ENCODE measurements at regions not wholly inside any gene's neighbourhood (a gene's known extent, or its start where the extent isn't known, plus 50 kb on each side); places are given as distances from the start of the nearest gene placed in this dataset.
"Not testable (repeated sequence)": the region's sequence is repeated elsewhere in the genome, so short reads cannot be mapped to it uniquely, and the experiment has no call there.

DNA sequence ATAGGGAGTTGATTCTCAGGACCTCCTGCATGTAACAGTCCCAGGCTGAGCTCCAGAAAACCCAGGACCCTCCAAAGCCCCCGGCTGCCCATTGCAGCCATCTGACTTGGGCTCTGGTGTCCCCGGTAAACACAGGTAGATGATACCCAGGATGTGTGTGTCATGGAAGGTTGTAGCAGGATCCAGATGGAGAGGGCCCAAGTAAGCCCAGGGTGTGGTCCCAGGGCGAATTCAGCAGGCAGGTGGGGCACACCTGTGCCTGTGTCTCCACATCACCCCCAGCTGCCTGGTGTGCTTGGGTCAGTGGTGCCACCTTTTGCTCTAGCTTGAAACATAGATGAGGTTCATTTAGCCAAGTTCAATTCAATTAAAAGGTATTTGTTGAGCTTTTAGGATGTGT lies 524.1 kb downstream of the GLRX3 start:
- DNase-seq (ENCODE audit: low spot score) = no peak

DNA sequence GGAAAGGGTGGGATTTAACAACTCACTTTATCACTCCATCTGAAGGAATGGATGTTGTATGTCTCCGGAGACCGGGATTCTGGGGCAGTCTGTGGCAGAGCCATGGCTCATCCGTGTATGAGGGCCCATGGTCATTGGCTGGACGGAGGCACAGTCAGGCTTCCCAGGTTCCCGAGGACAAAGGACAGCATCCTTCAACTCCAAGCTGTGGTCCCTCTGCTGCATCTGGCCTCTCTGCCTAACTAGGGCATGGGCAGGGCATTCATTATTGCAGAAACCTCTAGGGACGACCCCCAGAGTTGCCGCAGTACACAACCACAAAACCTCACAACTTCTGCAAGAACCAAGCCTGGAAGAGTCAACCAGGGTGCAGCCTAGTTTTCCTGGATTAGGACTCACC lies 525.2 kb downstream of the GLRX3 start:
- no peak for DNase-seq (ENCODE audit: low spot score)

DNA sequence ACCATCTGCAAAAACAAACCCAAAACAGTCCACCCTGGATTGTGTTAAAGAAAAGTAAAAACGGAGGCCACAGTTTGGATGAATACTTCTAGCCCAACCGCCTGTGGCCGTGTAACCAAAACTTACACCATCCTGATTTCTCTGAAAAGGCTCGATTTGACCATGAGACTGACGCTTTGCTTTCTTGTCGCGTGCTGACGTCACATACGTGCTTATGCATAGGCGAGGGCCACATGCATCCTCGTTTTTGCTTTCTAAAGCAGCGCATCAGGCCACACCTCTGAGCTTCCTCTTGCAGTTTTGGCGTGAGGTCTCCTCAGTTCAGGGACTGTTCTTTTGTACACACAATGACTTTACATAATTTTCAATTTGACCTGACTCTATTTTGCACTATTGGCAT lies 526.6 kb downstream of the GLRX3 start:
- no peak for DNase-seq (ENCODE audit: low spot score)

DNA sequence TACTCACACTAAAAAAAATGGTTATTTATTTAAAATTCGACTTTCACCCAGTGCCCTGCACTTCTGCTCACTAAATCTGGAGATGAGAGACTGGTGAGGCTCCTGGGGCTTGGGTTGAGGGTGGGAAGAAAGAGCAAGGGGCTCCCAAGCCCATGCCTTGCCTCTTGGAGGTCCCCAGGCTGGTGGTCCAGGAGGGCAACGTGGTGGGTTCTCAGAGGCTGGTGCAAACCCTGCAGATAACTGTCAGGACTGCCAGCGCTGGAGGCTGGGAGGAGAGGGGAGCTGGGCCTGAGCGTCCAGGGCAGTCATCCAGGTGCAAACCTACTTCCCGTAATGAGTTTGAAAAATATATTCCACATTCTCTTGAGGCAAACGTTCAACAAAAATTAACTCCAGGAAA lies 528.3 kb downstream of the GLRX3 start:
- no peak for DNase-seq (ENCODE audit: low spot score)

DNA sequence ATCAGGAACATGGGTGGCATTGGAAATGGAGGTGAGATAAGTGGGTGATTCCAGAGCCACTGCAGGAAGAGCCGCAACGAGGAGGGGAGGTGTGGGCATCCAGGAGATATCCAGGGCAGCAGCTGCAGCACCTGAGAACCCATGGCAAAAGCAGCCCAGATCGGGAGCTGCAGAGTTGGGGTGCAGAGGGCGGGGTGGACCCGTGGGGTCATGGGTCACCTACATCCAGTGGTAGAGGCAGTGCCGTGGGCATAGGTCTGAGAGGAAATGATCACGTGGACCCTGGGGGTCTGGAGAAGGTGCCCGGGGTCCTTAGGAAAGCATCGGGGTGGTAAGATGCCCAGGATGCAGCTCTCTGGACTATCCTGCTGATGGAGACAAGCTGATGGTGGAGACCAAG lies 530.0 kb downstream of the GLRX3 start:
- DNase-seq (ENCODE audit: low spot score) = no peak

DNA sequence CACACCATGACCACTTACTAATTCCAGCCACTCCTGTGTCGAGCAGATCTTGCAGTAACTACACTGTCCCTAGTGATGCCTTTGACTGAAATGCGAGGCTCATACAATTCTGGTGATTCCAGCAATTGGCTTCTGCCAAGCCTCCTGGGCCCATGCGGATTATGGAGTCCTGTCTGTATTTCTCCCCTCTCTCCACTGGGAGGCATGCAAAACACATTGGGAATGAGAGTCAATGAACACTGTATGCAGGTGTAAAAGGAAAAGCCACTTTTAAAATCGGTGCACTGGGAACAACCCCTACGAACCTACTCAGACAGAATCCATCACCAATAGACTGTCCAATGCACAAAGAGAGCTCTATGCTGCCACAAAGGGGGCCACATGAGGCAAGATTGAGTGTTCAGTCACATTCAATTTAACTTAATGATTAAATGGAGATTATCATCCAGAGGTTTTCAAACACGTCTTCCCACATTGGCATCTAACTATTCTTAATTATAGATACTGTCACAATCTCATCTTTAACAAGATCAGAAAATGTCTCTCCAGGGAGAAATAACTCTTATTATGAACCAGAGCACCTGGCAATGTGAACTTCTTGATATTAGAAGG lies 550.6 kb downstream of the GLRX3 start:
- no peak for DNase-seq (ENCODE audit: low spot score)

DNA sequence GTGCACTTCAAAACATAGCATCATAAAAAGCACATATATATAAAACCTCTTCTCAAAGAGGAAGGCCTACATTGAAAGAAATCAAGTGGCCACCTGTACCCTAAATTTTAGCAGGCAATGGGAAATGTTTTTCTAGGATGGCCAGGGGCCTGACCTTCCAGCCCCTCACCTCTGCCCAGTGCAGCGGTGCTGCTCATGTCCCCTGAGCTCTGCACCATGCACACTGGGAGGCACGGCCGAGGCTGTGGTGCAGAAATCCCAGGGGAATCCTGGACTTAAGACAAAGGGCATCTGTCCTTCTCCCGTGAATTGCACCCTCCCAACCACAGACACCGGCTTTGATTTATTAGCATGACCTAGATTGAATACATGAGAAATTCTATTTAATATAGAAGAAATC lies 551.4 kb downstream of the GLRX3 start:
- DNase-seq (ENCODE audit: low spot score) = no peak

DNA sequence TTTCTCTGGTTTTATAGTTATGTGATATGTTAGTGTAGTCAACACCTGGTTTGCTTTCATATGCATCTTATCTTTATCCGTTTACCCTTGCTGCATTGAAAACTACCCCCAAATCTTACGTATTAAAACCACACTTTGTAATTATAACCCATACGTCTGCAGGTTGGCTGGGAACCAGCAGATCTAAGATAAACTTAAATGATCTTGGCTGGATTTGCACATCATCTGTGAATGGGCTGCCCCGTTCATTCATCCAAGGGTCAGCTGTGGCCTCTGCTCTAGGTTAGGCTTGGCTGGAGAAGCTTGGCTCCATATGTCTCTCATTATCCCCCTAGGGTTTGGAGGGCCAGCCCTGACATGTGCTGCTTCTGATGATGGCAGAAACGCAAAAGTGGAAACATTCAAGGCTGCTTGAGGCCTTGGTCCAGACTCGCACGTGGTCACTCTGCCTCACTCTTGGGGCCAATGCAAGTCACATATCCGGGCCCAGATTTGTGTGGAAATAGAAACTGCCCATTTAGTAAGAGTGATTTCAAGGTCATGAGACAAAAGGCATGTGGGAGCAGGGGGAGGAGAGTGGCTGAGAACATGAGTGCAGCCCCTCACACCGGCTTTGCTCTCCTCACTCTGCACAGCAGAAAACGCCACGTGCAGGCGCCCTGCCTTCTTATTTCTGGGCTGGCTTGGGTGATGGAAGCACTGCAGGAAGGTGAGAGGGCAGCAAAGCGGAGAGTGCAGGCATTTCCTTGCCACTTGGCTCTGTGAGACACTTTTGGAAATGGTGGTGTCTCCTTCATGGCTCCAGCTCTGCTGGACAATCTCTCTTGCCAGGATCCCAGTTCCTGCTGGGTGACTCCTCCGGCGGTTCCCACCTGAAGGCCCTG lies 553.8 kb downstream of the GLRX3 start:
- no peak for DNase-seq (ENCODE audit: low spot score)

DNA sequence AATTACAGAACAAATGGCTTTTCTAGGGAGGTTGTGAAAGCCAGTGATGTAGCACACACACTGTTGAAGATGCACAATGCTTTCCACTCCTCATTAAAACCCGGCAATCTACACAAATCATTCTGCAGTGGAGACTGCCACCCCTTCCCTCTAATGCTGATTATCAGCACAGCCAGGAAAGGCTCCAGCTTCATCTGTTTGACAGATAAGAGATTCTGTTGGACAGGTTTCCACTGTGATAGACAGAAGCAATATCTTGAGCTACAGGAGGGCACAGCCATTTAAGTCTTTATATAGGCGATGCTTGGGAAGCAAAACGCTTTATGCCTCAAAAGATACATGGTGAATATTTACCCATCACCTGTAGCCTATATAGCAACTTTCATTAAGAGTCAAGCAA lies 555.6 kb downstream of the GLRX3 start:
- no peak for DNase-seq (ENCODE audit: low spot score)

DNA sequence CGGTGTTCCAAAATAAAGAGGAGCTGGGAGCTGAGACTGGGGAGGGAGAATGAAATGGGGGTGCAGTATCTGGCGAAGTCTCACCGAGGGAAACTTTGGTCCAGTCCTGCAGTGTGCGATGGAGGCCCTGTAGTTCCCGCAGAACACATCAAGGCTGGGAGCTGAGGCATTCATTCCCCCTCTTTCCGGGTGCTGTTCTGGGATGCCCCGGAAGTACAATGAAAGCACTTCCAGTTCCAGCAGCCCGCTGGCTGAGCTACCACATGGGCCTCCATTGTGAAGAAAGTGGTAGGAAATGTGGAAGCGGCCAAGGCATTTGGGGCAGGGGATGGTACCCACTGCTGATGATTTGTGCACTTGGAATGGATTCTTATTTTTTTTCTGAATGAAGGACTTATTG lies 560.7 kb downstream of the GLRX3 start:
- no peak for DNase-seq (ENCODE audit: low spot score)

DNA sequence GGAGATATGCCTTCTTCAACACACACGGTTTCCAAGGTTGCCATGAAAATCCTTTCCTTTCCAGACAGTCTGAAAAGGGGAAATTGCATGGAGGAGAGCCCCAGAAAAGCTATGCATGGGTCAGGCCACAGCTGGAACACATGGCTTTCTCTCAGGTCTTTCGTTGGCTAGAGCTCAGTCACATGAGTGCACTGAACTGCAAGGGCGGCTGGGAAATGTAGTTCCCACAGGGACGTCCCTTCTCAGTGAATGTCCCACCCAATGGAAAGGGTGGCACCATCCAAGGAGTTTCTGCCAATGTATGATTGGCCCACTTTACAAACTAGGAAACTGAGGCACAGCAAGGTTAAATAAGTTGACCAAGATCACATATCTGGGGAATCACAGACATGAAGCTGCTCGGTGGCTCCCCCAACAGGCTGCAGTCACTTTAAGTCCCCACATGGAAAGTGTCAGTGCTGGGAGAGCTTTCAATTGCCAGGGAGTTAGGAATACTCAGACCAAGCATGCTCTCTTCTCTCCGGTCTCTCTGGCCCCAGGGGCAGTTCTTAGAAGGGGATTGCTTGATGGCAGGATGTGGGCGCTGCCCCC lies 571.3 kb downstream of the GLRX3 start:
- DNase-seq (ENCODE audit: low spot score) = no peak

DNA sequence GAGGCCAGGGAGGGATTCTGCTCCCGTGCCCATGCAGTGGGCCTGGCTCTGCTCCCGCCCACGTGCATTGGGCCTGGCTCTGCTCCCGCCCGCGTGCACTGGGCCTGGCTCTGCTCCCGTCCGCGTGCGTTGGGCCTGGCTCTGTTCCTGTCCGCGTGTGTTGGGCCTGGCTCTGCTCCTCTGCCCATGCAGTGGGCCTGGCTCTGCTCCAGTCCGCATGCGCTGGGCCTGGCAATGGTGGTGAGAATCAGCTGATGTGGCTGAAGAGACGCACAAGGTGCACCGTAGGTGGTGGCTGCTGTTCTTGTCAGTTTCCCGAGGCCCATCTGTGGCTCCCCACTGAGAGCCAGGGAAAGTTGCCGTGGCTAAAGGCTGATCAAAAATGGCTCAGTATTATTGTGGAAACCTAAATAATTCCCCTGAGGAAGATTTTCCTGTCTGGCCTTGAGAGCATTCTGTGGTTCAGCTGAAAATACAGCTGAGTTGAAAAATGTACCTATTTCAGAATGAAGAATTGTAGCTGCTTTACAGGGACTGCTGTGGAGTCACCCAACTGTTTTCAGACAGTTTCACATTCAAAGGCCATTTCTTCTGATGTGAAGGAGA lies 572.4 kb downstream of the GLRX3 start:
- DNase-seq (ENCODE audit: low spot score) = no peak

DNA sequence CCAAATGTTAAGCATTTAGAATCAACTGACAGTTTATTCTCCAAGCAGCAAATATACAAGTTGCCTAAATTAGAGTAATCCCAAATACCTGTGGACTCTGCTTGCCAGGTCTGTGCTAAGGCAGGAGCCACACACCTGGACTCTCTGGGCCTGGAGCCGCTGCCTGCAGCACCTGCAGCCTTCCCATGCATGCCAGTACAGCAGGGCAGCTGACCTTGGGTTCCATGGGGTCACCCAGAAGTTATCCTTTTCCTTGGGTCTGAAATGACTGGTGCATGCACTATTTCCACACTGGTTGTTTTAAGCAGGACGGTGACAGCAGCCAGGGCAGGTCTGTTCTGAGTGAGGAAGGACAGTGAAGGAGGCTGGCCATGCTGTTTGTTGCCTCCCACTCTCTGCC lies 573.2 kb downstream of the GLRX3 start:
- DNase-seq (ENCODE audit: low spot score) = no peak

DNA sequence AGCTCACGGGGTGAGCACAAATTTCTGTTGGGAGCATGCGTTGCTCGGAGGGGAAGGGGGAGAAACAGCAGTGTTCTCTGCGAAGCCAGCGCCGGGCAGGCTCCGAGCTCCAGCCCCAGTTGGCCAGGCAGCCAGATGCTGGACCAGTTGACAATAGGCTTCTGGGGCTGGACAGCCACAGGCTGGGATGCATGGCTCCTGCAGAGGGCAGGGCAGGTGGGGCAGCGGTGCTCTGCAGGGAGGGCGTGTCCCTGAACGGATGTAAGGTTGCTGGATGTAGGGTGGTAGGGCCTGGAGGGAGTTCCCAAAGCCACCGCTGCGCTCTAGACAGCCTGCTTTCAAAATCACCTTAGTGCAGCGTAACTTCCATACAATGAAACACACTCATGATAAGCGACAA lies 574.9 kb downstream of the GLRX3 start:
- DNase-seq (ENCODE audit: low spot score) = no peak

DNA sequence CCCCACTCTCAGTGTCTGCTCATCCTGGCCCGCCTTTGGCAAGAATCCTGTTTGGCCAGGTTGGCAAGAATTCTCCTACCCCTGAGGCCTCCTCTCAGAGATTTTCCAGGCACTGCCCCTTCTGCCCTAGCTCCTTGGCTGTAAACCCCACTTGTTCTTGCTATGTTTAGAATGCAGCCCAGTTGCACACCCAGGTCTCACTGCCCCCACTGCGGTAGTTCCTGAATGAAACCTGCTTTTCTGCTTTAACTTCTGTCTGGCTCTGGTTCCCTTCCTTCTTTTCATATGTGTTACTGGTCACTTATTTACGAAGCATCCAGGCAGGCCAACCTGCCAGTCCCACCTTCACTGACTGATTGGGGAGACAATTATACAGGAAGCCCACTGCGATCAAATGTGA lies 576.9 kb downstream of the GLRX3 start:
- no peak for DNase-seq (ENCODE audit: low spot score)

DNA sequence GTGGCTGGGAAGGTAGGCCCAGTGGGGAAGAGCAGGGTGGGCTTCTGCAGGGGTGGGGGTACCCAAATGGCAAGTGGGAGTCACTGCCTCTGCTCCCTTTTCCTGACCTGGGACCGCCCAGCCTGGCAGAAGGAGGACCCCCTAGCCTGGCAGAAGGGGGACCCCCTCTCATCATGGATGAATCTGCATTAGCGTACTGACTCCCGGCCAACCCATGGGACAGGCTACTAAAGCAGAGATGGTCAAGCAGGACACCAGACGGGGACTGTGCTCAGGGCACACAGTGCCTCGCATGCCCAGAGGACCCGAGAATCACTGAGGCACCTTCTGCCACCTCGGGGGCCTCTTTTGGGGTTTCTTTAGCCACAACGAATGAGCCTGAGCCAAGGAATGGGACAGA lies 577.5 kb downstream of the GLRX3 start:
- DNase-seq (ENCODE audit: low spot score) = no peak

DNA sequence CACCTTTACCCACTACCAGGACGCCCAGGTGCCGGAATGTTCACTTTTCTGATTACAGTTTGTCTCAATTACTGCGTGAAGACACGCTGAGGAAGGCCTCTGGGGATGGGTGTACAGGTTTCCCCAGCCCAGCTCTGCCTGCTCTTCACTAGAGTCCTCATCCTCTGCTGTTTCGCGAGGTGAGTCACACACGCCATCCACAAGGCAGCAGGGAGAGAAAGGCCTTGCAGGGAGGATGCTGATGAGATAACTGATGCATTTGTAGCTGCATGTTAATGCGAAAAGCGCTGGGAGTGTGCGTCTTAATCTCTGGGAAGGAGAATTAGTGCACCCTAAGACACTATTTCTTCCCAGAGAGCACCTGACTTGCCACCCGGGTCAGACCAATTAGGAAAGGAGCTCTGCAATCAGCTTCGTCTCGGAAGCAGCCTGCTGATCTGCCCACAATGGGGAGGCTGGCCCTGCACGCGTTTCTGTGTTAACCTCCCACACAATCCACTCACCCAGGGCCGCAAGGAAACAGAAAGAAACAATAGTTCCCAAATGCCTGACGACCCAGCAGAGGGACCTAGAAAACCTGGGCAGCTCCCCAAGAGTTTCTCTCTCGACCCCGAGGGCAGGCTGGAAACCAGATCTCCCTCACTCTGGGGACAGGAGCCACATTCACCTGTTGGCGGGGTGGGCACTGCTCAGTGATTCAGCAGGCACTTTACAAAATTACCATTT lies 578.7 kb downstream of the GLRX3 start:
- no peak for DNase-seq (ENCODE audit: low spot score)

DNA sequence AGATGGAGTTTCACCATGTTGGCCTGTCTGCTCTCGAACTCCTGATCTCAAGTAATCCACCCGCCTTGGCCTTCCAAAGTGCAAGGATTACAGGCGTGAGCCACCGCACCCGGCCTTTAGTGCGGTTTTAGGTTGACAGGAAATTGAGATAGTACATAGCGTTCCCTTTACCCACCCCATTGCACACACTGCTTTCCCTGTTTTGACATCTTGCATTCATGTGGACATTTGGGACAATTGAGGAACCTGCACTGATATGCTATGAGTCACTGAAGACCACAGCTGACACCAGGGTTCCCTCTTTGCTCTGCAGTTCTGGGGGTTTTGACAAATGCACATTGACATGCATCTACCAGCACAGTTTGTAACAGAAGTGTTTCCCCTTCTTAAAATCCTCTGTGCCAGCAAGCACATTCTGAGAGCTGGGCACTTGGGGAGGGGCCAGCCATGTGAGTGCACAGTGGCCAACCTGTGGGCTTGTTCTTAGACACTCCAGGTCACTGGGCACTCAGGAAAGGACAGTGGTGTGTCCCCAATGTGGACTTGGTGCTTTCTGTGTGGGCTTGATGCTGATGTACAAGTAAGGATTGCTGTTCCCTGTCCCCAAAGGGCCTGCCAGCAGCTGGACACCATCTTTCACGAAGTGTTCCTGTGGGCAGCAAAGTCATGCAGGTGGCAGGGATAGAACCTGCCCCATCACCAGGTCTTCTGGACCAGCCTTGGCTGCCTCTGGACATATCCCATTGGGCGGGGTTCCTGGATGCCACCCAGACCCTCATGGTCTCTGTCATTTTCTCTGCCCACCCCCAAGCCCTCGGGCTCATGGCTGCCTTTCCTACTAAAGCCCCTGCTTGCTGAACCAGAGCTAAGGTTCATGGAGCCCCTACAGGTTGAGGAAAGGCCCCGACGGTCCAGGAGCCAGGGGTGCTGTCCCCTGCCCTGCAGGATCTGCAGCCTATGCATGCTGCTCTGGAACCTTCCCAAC lies 579.8 kb downstream of the GLRX3 start:
- DNase-seq (ENCODE audit: low spot score) = no peak

DNA sequence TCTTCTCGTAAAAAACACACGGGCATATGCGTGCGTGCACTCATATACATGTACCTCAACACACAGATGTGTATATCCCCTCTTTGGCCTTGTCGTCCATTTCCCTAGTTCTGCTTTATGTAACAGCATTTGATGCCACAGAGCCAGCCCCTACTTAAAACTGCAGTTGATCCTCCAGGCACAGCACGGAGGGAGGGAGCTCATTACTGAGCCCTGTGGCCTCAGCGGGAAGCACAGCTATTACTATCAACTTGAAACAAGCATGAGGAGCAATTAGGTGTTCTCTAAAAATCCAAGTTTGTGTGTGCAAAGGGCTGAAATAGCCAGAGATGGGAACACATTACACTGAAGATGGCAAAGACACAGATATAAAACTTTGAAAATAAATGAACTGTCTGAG lies 580.9 kb downstream of the GLRX3 start:
- no peak for DNase-seq (ENCODE audit: low spot score)

DNA sequence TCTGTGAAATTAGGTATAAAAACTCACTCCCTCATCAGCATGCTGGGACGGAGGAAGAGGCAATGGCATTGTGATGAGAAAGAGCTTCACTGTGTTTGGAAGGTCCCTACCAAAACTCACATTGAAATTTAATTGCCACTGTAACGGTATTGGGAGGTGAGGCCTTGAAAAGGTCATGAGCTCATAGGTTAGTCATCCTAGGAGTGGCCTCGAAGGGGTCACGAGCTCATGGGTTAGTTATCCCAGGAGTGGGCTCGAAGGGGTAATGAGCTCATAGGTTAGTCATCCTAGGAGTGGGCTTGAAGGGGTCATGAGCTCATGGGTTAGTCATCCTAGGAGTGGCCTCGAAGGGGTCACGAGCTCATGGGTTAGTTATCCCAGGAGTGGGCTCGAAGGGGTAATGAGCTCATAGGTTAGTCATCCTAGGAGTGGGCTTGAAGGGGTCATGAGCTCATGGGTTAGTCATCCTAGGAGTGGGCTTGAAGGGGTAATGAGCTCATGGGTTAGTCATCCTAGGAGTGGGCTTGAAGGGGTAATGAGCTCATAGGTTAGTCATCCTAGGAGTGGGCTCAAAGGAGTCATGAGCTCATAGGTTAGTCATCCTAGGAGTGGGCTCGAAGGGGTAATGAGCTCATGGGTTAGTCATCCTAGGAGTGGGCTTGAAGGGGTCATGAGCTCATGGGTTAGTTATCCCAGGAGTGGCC lies 582.7 kb downstream of the GLRX3 start:
- DNase-seq (ENCODE audit: low spot score) = not testable (repeated sequence)

DNA sequence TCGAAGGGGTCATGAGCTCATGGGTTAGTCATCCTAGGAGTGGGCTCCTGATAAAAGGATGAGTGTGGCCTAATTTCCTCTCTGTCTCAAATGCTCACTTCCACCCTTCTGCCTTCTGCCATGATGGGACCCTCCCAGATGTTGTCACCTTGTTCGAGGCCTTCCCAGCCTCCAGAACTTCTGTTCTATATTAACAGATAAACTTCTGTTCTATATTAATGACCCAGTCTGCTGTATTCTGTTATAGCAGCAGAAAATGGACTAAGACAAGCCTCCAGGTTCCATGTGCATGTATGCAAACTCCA lies 583.2 kb downstream of the GLRX3 start:
- DNase-seq (ENCODE audit: low spot score) = no peak
